ENCODE measurements at regions not wholly inside any gene's neighbourhood (a gene's known extent, or its start where the extent isn't known, plus 50 kb on each side); places are given as distances from the start of the nearest gene placed in this dataset.

DNA sequence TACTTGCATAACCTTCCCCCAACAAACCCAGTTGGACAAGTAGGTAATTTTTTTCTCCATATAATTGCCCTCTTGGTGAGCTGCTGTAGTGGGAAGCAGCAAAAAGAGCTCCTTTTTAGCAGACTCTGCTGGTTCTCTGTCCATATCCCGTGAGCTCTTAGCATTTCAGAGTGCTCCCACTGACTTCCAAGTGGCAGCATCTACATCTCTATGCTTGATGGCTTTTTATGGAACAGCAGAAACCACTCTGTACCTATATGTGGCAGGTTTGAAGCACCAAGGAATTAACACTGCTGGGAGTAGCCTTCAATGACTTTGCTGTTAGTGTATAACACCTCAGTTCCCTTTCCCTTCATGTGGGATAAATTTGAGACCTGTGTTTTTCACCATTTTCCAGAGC, 168.4 kb upstream of the NHS start:
- TF ChIP-seq CTCF (IDR thresholded peaks at IDR 0.05 in 8 of 11, conservative IDR thresholded peaks at IDR 0.05 in 3 of 11) (no peak), POLR2AphosphoS5 (IDR thresholded peaks at IDR 0.05) (no peak), POLR2A (IDR thresholded peaks at IDR 0.05) (no peak)

Data from spleen (tissue), 7 donors.